DMS79 (cell line): ENCODE measurements at regions not wholly inside any gene's neighbourhood (a gene's known extent, or its start where the extent isn't known, plus 50 kb on each side); places are given as distances from the start of the nearest gene placed in this dataset.

Experiments
- DNase-seq: peaks from one replicate; lab custom pipeline; 2025; lab: John Stamatoyannopoulos, UW

DNA sequence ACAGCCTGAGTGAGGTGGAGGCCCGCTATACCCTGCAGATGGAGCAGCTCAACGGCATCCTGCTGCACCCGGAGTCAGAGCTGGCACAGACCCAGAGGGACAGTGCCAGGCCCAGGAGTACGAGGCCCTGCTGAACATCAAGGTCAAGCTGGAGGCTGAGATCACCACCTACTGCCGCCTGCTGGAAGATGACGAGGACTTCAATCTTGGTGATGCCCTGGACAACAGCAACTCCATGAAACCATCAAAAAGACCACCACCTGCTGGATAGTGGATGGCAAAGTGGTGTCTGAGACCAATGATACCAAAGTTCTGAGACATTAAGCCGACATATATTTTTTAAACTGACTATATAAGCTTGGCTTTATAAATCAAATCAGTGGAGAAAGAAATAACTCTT is 73.3 kb upstream of the HHIP start:
- no peak for DNase-seq

GRCh38 chr4:144574000-144574399 is 72.0 kb upstream of the HHIP start:
- DNase-seq = no peak

DNA sequence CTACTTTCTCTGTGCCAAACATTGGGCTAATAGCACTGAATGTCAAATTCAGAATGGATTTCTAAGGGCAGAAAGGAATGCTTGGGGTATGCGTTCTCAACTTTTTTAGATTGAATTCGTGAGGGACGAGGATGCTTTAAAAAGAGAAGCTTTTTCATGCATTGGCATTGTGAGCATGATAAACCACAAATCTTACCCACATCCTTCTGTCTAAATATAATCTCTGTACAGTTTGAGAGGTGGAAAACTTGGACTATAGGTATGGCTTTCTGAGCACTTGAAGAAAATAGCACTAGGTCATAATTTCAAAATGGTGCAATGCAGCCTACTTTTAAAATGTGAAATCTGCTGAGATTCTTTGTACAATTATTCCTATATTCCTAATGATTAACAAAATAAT is 71.4 kb upstream of the HHIP start:
- no peak for DNase-seq

DNA sequence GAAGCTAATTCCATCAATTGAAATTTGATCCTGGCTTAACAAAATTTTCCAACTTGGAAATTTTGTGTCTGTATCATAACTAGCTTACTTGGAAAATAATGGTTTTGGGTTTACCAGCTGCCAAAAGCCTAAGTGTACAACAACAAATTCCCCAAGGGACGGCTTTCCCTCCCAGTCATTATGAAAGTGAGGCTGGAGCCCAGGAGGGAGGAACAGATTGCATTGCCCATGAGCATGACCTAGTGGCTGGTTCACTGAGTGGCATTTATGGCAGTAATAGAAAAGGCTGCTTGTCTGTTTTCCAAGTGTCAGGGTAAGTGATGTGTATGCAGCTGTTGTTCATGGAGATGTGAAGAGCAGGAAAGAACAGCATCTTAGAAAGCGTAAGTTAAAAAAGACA is 70.8 kb upstream of the HHIP start:
- DNase-seq = no peak

GRCh38 chr4:144578681-144579080 is 67.3 kb upstream of the HHIP start:
- DNase-seq = no peak

GRCh38 chr4:144579411-144580030 is 66.4 kb upstream of the HHIP start:
- no peak for DNase-seq

- no peak for DNase-seq
These were observed 65.5 kb upstream of the HHIP start for GRCh38 chr4:144580430-144580829.

DNA sequence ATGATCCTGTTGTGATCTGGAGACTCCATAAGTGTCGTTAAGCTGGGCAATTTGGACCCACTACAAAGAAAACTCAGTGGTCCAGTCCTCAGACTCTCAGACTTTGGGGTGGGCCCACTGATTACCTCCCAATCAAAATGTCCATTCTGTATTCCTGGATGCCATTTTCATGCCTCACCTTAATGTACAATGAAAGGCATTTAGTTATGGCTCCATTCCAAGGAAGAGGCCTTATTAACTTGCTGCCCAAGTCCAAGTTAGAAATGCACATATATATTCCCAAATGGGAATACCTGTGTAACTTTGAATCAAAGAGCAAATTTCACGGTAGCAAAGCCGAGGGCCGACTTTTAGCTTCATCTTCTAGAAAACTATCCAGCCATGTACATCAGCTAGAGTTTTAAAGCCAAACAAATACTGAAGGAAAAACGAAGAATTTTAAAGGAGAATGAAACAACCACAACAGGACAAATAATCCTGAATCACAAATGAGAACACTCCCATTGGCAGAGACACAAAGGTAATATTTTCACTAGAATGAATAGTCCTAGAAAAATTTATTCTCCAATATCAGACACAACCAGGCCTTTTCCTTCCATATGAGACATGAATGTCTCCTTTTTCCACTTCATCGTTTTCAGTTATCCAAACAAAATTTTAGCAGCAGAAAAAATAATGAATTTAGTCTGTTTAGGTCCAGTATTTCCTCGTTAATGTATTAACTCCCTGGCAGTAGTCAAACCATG is 63.7 kb upstream of the HHIP start:
- no peak for DNase-seq

GRCh38 chr4:144582975-144583374 is 63.0 kb upstream of the HHIP start:
- no peak for DNase-seq

DNA sequence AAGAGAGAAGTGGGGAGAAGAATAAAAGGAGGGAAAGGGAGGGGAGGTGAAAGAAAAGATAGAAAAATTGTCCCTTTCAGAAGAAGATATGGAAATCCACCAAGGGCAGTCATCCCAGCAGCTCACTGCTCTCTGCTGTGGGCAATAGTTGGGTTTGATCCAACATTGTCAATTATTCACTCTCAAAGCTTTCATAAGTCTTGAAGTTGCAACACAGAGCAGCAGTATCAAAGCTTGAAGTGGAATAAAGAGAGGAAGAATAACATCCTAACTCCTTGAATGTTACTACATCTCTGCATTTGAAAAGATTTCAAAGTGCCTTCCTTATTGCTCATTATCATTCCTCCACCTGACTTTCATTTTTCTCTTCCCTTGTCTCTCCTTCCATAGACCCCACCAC is 62.3 kb upstream of the HHIP start:
- no peak for DNase-seq

DNA sequence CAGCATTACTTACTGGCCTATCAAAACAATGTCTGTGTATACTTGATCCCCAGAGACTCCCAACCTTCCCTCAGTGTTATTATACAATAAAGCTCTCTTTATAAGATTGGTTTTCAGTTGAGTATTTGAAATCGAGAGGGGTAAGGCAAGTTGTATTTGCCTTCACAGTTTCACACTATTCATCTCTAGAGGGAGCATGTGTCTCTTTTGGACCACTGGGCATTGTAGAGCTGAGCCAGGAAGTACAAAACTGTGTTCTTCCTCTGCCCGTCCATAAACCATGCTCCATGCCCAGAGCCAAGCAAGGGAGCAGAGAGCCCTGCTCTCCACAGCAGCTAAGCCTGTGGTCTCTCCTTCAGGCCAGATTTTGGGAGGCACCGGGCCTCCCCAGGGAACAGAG is 61.5 kb upstream of the HHIP start:
- DNase-seq = no peak

- DNase-seq = no peak
These were observed 56.4 kb upstream of the HHIP start for GRCh38 chr4:144589512-144589911.

- DNase-seq = no peak
These were observed 55.9 kb upstream of the HHIP start for GRCh38 chr4:144590020-144590419.

DNA sequence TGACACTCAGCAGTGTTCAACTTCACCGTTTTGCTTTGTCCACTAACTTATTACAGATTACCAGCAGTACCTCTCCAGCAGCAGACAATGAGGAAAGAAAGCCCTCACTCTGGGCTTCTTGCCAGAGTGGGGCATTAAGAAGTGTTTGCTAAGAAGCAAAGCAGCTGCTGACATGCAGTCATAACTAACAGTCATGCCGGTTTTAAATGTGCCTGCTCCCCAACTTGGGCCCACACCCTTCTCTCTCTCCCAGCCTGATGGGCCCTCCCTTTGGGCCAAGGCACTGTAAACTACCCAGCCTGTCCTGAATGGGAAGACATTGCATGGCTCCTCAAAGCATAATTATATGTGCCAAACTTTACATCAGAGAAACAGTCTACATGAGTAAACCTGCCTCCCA is 54.6 kb upstream of the HHIP start:
- peak; percentile 1 for DNase-seq

GRCh38 chr4:144592264-144592663 is 53.7 kb upstream of the HHIP start:
- no peak for DNase-seq

GRCh38 chr4:144594471-144594986 is 51.4 kb upstream of the HHIP start:
- DNase-seq = no peak

GRCh38 chr4:144595681-144596080 is 50.3 kb upstream of the HHIP start:
- no peak for DNase-seq
